ENCODE measurements at regions not wholly inside any gene's neighbourhood (a gene's known extent, or its start where the extent isn't known, plus 50 kb on each side); places are given as distances from the start of the nearest gene placed in this dataset.

DNA sequence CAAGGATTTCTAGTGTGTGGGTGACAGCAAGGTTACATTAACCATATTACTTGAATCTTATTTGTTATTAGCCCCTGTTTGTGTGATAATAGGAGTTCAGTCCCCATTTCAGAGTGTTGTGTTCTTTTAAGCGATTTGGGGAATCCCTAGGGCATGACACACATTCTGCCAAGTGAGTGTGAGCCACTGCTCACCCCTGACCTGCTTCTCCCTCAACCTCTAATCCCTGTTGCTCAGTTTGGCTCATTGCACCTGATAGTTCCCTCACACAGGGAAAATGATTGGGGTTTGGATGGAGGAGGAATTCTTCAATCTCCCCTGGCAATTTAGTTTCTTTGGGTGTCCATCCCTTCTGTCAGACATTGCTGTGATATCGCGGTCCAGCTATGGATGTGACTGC lies 149.2 kb downstream of the DMRTA1 start:
- Histone ChIP-seq H3K4me3 (ENCODE audit: insufficient read depth, low read depth, low read length) (no peak overlapping the region), H3K56ac (ENCODE audit: extremely low read depth, insufficient read depth, low read length) (no peak overlapping the region), H3K4me2 (ENCODE audit: low read depth, low read length) (no peak overlapping the region), H4K5ac (ENCODE audit: low read depth, low read length) (no peak overlapping the region), H3K18ac (ENCODE audit: low read depth, low read length) (no peak overlapping the region), H3K79me1 (ENCODE audit: low read depth in 1 of 2, low read length in 2 of 2) (no peaks in the 10 kb centered on the region), H4K8ac (ENCODE audit: low read depth in 2 of 2, low read length in 2 of 2) (no peak overlapping the region), H3K9me1 (ENCODE audit: insufficient read depth, low read length) (no peaks in the 10 kb centered on the region), H2AK9ac (replicated peaks; ENCODE audit: low read depth, low read length, poor library complexity) (no peak overlapping the region), H2AFZ (replicated peaks; ENCODE audit: low read length, poor library complexity) (no peak overlapping the region), H3K4ac (ENCODE audit: low read depth, low read length) (no peak overlapping the region), H3K27ac (ENCODE audit: insufficient read depth, low read length) (no peak overlapping the region), H3K23ac (ENCODE audit: low read depth, low read length) (no peak overlapping the region), H2BK5ac (ENCODE audit: low read depth, low read length, poor library complexity, severe bottlenecking) (no peak overlapping the region), H2AK5ac (ENCODE audit: low read depth, low read length) (no peak overlapping the region), H2BK20ac (ENCODE audit: low read depth, low read length) (no peak overlapping the region), H3K9ac (ENCODE audit: low read depth, low read length) (no peak overlapping the region), H3K4me1 (ENCODE audit: control insufficient read depth, insufficient read depth, low read length) (no peaks in the 10 kb centered on the region), H3K36me3 (ENCODE audit: control insufficient read depth, insufficient read depth, low read length) (no peaks in the 10 kb centered on the region), H4K20me1 (ENCODE audit: insufficient read depth, low read length) (no peaks in the 10 kb centered on the region), H3K14ac (replicated peaks; ENCODE audit: low read depth, low read length) (no peak overlapping the region), H2BK120ac (ENCODE audit: low read depth, low read length) (no peak overlapping the region), H2BK15ac (ENCODE audit: low read depth, low read length) (no peak overlapping the region), H3K9me3 (ENCODE audit: control insufficient read depth, insufficient read depth, low read length) (no peaks in the 10 kb centered on the region), H4K91ac (ENCODE audit: insufficient read depth, low read depth, low read length) (no peak overlapping the region), H3K27me3 (ENCODE audit: control insufficient read depth, insufficient read depth, low read length) (no peaks in the 10 kb centered on the region)
- dilution Hi-C loops (cut with HindIII; ENCODE audit: low sequenced_read_pairs, unreplicated experiment) = no loop called here
- in situ Hi-C loops (cut with MboI; ENCODE audit: low sequenced_read_pairs) = no loop called here
- ChIA-PET POLR2A (ENCODE audit: unreplicated experiment) (no interaction called here), CTCF (no interaction called here)
- no CpG with 5 or more reads among the region's 3 CpGs for WGBS, 2 experiments (ENCODE audit: extremely low coverage in 2 of 2, insufficient read length in 1 of 2)
- no peak for DNase-seq
- intact Hi-C loops (cut with micrococcal nuclease) = no loop called here
- ATAC-seq (ENCODE audit: low read depth) = no peak
- BruUV-seq (replicated peaks) = no TSS peak
- TF ChIP-seq, protein P1, sequence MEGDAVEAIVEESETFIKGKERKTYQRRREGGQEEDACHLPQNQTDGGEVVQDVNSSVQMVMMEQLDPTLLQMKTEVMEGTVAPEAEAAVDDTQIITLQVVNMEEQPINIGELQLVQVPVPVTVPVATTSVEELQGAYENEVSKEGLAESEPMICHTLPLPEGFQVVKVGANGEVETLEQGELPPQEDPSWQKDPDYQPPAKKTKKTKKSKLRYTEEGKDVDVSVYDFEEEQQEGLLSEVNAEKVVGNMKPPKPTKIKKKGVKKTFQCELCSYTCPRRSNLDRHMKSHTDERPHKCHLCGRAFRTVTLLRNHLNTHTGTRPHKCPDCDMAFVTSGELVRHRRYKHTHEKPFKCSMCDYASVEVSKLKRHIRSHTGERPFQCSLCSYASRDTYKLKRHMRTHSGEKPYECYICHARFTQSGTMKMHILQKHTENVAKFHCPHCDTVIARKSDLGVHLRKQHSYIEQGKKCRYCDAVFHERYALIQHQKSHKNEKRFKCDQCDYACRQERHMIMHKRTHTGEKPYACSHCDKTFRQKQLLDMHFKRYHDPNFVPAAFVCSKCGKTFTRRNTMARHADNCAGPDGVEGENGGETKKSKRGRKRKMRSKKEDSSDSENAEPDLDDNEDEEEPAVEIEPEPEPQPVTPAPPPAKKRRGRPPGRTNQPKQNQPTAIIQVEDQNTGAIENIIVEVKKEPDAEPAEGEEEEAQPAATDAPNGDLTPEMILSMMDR (conservative IDR thresholded peaks at IDR 0.05; ENCODE audit: low read depth, low read length) = no peak

All from IMR-90 (cell line).